PFSK-1 (cell line): ENCODE measurements at regions not wholly inside any gene's neighbourhood (a gene's known extent, or its start where the extent isn't known, plus 50 kb on each side); places are given as distances from the start of the nearest gene placed in this dataset.

Experiments used
- FOXP2 ChIP-seq: optimal IDR thresholded peaks from 2 replicates; pipeline ENCODE3; 2011; ENCODE audit warnings: borderline replicate concordance, control low read depth, inconsistent platforms; ENCODE audit not compliant: insufficient read depth; ENCODE audit errors: extremely low read length, extremely low read depth
- POLR2AphosphoS5 ChIP-seq: IDR thresholded peaks from 2 replicates; pipeline ENCODE4 v1.6.1; 2012; ENCODE audit warnings: low read depth, mild to moderate bottlenecking, control low read depth, low read length, moderate library complexity
- REST ChIP-seq, 2 experiments: IDR thresholded peaks; 2 replicates each; pipeline versions ENCODE4 v1.6.1 to v1.8.0; 2011 to 2012; ENCODE audit warnings: low read depth in 2 of 2, low read length in 2 of 2, control low read depth in 1 of 2, inconsistent platforms in 1 of 2, mild to moderate bottlenecking in 1 of 2, moderate library complexity in 1 of 2; ENCODE audit not compliant: insufficient read depth in 1 of 2
- SIN3A ChIP-seq: IDR thresholded peaks from 2 replicates; pipeline ENCODE4 v1.6.1; 2012; ENCODE audit warnings: mild to moderate bottlenecking, low read length, moderate library complexity, borderline replicate concordance; ENCODE audit not compliant: insufficient read depth
- TAF1 ChIP-seq: IDR thresholded peaks from 2 replicates; pipeline ENCODE4 v1.6.1; 2012; ENCODE audit warnings: low read length, control low read depth, borderline replicate concordance; ENCODE audit not compliant: insufficient read depth

- TF ChIP-seq FOXP2 (no peak), TAF1 (no peak), REST (IDR thresholded peaks at IDR 0.05; ENCODE audit: insufficient read depth in 1 of 2, low read depth in 2 of 2, low read length in 2 of 2) (no peak), SIN3A (no peak), POLR2AphosphoS5 (no peak)
These were observed 1071.4 kb upstream of the FAM98A start for GRCh38 chr2:34670482-34670881.

GRCh38 chr2:34666821-34667220 is 1067.7 kb upstream of the FAM98A start:
- no peak for TF ChIP-seq REST (IDR thresholded peaks at IDR 0.05; ENCODE audit: insufficient read depth in 1 of 2, low read depth in 2 of 2, low read length in 2 of 2)
- TF ChIP-seq POLR2AphosphoS5 = no peak
- no peak for TF ChIP-seq TAF1
- no peak for TF ChIP-seq FOXP2
- no peak for TF ChIP-seq SIN3A

GRCh38 chr2:34664266-34664665 is 1065.2 kb upstream of the FAM98A start:
- TF ChIP-seq FOXP2 (no peak), TAF1 (no peak), SIN3A (no peak), POLR2AphosphoS5 (no peak), REST (IDR thresholded peaks at IDR 0.05; ENCODE audit: insufficient read depth in 1 of 2, low read depth in 2 of 2, low read length in 2 of 2) (no peak)

- TF ChIP-seq FOXP2 (no peak), POLR2AphosphoS5 (no peak), REST (IDR thresholded peaks at IDR 0.05; ENCODE audit: insufficient read depth in 1 of 2, low read depth in 2 of 2, low read length in 2 of 2) (no peak), TAF1 (no peak)
These were observed 1064.2 kb upstream of the FAM98A start for GRCh38 chr2:34663314-34663713.

GRCh38 chr2:34660741-34661140 is 1061.6 kb upstream of the FAM98A start:
- no peak for TF ChIP-seq REST (IDR thresholded peaks at IDR 0.05; ENCODE audit: insufficient read depth in 1 of 2, low read depth in 2 of 2, low read length in 2 of 2)
- no peak for TF ChIP-seq SIN3A
- no peak for TF ChIP-seq POLR2AphosphoS5
- TF ChIP-seq TAF1 = no peak
- no peak for TF ChIP-seq FOXP2
